HG02798 (cell line): ENCODE measurements at regions not wholly inside any gene's neighbourhood (a gene's known extent, or its start where the extent isn't known, plus 50 kb on each side); places are given as distances from the start of the nearest gene placed in this dataset.

Source experiments
- ATAC-seq: cut with Tn5 transposase; IDR thresholded peaks from one replicate; pipeline ENCODE4 v1.9.1; 2021; ENCODE audit warnings: mild to moderate bottlenecking; ENCODE audit not compliant: unreplicated experiment, poor library complexity

DNA sequence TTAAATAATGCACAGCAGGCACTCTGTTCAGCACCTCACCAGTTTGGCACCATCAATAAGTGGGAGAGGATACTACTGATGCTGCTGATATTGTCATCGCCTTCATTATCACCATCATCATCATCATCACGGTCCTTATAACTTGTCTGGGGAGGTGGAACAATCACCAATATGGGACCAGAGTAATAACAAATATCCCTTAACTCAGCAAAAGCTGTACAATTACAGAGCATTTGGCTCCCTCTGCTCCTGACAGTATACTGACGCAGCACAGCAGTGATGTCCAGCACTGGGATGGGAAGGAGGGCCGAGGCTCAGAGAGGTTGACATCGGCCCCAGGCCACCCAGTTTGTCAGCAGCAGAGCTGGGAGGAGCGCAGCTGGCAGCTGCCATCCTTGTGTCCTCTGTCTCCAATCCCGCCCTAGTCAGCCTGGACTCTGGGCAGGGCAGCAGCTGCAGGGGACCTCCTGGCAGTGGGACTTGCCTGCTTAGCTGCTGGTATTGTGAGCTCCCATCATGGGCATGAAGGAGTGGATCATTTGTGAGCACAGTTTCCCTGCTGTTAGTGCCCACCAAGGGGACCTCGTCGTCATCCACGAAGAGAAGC lies 90.0 kb downstream of the DHCR7 start:
- ATAC-seq: no peak

DNA sequence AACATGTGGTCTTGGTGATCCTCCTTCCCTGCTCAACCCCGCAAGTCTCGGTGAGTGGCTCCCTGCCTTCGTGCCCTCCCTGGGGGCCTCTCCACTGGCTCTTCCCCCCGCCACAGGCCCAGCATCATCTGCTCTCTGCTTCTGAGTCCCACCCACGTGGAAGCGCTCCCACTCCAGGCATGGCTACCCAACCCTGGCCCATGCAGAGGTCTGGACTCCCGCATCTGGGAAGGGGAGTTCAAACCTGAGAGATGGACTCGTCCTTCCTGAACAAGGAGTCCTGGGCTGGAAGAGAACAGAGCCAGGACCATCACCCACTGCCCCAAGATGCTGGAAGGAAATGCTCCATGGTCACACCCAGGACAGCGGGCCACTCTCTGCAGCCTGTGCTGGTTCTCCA lies 90.8 kb downstream of the DHCR7 start:
- ATAC-seq: no peak

DNA sequence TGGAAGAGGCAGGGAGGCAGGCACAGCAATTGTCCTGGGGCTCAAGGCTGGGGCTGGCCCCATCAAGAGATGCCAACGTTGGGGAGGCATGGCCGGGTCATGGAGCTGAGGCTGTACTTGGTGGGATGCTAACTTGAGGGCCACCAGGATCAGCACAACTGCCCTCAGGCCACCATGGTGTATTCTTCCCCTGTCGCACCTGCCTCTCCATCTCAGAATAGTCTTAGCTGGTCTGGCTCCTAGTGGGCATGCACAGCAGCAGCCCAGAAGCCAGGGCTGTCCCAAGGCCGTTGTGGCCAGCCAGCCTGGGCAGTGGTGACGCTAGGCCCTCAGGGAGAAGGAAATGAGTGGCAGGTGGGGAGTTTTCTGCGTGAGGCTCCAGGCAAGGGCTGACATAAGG lies 91.3 kb downstream of the DHCR7 start:
- ATAC-seq: no peak

- ATAC-seq: no peak
Measured at GRCh38 chr11:71356280-71356876, 91.8 kb downstream of the DHCR7 start.

DNA sequence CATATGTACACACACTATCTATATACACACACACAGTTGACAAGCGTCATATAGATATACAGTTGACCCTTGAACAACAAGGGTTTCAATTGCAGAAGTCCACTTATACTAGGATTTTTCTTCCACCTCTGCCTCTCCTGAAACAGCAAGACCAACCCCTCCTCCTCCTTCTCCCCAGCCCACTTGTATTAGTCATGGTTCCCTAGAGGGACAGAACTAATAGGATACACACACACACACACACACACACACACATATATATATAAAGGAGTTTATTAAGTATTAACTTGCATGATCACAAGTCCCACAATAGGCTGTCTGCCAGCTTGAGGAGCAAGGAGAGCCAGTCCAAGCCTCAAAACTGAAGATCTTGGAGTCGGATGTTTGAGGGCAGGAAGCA lies 92.9 kb downstream of the DHCR7 start:
- no peak for ATAC-seq

- no peak for ATAC-seq
Measured at GRCh38 chr11:71354394-71355105, 93.6 kb downstream of the DHCR7 start.

- ATAC-seq: no peak
Measured at GRCh38 chr11:71352748-71353147, 95.4 kb downstream of the DHCR7 start.

DNA sequence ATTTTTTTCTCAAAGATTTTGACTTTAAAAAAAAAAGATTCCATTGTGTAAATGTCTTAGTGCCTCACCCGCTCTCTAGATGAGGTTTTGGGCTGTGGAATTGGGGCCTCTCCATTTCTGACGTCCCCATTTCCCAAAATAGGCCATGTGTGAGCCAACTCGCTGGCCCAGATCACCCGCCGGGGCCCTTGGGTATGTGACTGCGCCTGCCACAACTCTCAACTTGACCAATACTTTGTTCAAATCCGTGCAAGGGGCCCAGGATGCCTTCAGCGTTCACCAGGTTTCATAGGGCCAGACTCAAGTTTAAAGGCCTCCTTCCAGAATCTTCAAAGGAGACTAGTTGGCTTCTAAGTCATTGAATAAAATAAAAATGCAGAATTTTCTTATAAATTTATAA lies 96.0 kb downstream of the DHCR7 start:
- ATAC-seq: no peak

DNA sequence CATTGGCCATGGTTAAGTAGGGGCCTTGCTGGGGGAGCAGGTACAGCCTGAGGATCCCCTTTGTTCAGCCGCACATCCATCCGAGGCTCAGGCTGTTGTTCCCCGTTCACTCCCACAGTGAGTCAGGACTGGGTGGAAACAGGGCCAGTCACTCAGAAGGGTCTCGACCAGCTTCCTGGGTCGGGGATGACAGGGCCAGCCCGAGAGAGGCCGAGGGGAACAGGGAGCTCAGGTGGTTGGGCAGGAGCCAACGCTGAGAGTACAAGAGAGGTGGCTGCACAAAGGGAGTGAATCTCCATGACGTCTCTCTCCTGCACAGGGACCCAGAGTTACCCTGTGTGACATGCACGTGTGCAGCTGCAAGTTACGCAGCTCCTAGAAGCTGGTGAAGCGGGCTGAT lies 97.2 kb upstream of the SHANK2 start:
- no peak for ATAC-seq

DNA sequence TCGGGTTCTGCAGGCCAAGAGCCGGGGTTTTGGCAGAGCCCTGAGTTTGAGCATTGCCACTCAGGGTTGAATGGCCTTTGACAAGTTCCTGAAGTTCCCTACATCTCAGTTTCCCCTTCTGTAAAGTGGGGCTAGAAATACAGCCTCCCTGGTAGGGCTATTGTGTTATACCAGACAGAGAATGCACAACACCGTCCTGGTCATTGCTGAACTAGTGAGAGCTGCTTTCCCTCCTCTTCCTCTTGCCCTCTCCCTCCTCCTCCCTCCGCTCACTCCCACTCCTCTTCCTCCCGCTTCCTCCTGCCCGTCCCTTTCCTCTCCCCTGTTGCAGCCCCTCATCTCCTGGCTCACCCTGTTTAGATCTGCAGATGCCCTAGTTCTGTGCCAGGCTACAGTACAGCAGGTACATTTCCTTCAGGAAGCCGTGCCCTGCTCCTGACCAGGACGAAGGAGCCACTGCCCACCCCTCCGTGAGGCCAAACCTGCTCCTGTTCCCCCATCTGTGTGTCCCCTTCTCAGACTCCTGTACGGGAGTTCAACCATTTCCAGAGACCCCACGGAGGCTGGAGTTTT lies 91.5 kb upstream of the SHANK2 start:
- ATAC-seq: no peak

GRCh38 chr11:71342951-71343827 lies 90.8 kb upstream of the SHANK2 start:
- ATAC-seq: no peak

- no peak for ATAC-seq
Measured at GRCh38 chr11:71342116-71342515, 89.7 kb upstream of the SHANK2 start.

DNA sequence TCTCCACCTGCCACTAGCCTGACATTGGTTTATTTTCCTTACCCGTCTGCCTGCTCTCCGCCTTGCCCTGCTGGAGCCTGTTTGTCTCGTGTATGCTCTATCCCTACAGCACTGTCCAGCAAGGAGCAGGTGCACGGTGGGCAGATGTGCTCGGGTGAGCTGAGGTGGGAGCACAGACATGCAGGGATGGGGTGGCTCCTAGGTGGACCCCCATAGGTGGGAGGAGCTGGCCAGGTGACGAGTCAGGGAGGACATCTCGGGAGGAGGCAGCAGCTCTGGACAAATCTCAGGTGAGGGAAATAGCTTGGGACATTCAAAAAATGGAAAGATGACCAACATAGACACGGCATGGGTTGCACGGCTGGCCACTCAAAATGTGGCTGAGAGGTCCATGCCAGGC lies 89.2 kb upstream of the SHANK2 start:
- no peak for ATAC-seq

GRCh38 chr11:71341173-71341572 lies 88.8 kb upstream of the SHANK2 start:
- ATAC-seq: no peak

GRCh38 chr11:71340086-71340606 lies 87.8 kb upstream of the SHANK2 start:
- no peak for ATAC-seq

DNA sequence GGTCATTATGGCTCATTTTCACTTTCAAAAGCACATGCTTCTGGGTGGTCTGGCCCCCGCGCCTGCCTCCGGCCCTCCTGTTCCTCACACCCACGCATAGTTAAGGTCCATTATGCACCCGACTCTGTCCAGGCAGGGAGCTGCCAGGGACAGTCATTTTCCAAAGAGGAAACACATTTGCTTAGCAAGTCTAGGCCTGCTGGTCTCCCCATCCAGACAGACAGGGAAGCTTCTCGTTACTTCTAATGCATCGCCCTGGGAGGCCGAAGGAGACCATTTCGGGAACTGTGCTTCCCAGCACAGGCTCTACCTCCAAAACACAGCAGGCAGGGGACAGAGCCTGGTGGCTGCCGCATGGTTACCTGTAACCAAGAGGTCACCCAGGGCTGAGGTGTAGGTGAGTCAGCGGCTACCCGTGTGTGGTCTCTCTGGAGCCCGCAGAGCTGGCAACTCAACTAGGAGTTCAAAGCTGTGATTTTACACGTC lies 87.1 kb upstream of the SHANK2 start:
- ATAC-seq: no peak

DNA sequence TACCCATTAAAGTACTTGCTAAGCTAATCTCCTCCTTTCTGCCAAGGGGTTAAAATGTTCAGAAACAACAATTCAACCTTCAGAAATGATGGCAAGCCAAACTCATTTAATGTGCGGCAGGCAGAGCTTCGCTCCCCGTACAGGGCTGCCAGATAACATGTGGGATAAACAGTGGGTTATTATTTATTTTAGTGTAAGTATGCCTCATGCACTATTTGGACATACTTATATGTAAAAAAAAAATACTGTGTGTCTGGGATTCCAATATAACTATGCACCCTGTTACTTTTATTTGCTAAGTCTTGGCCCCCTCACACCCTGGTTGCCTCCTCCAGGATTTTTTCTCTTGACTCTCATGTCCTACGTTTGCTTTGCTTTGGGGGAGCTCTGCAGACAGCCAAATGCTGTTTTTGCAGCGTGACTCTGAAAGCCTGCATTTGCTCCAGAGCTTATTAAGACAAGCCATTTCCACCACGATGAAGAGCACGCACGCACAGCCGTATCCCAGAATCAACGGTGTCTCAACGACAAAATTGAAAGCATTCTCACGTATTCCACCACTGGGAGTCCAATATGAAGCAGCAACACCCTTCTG lies 86.5 kb upstream of the SHANK2 start:
- ATAC-seq: no peak

- no peak for ATAC-seq
Measured at GRCh38 chr11:71336996-71337754, 84.8 kb upstream of the SHANK2 start.
